ENCODE measurements at regions not wholly inside any gene's neighbourhood (a gene's known extent, or its start where the extent isn't known, plus 50 kb on each side); places are given as distances from the start of the nearest gene placed in this dataset.

- in situ Hi-C loops (cut with HindIII; ENCODE audit: extremely low pct_ligation_motif_present, low pct_unique_long_range_greater_than_20kb): loop anchor here (5.0 to 10.0 kb wide), 3 partner anchors 110 to 977 kb away; partner anchors contain the start of gene ARL4C
These were observed 87.0 kb downstream of the SPP2 start for GRCh38 chr2:234137400-234138014.

More at GRCh38 chr2:234137400-234138014, 87.0 kb downstream of the SPP2 start:
- Histone ChIP-seq H3K4me2 (ENCODE audit: low read depth, low read length) (no peak overlapping the region), H3K27ac (ENCODE audit: extremely low read length, insufficient read depth, low read length) (no peak overlapping the region), H3K9me3 (ENCODE audit: low read length) (no peaks in the 10 kb centered on the region), H3K9ac (ENCODE audit: insufficient read depth, low read depth, low read length) (no peak overlapping the region), H3K79me2 (ENCODE audit: insufficient read depth, low read length) (no peaks in the 10 kb centered on the region), H3K36me3 (replicated peaks in 1 of 2; ENCODE audit: control insufficient read depth in 1 of 2, insufficient read depth in 2 of 2, low read length in 2 of 2) (no peaks in the 10 kb centered on the region), H2AFZ (ENCODE audit: low read length) (no peak overlapping the region), H3K4me3 (replicated peaks in 1 of 3; ENCODE audit: insufficient read depth in 1 of 3, low read depth in 2 of 3, low read length in 3 of 3) (no peak overlapping the region), H3K4me1 (ENCODE audit: insufficient read depth, low read length) (no peaks in the 10 kb centered on the region), H3K27me3 (ENCODE audit: control insufficient read depth in 1 of 2, insufficient read depth in 2 of 2, low read length in 2 of 2) (no peaks in the 10 kb centered on the region; a peak in 1 of 5 replicates), H4K20me1 (ENCODE audit: insufficient read depth, low read length) (no peaks in the 10 kb centered on the region)
- TF ChIP-seq ZFP1 (CRISPR knock-in tag; IDR thresholded peaks at IDR 0.05): no peak
- no peak for TF ChIP-seq ZNF598 (CRISPR knock-in tag; IDR thresholded peaks at IDR 0.05; ENCODE audit: borderline replicate concordance)
- TF ChIP-seq ZNF552 (CRISPR knock-in tag; IDR thresholded peaks at IDR 0.05; ENCODE audit: borderline replicate concordance): no peak
- TF ChIP-seq ZNF615 (CRISPR knock-in tag; IDR thresholded peaks at IDR 0.05; ENCODE audit: borderline replicate concordance): no peak
- TF ChIP-seq SUZ12 (IDR thresholded peaks at IDR 0.05; ENCODE audit: low read depth, low read length): no peak
- TF ChIP-seq ZSCAN29 (CRISPR knock-in tag; conservative IDR thresholded peaks at IDR 0.05): no peak
- TF ChIP-seq SNAPC5 (CRISPR knock-in tag; IDR thresholded peaks at IDR 0.05; ENCODE audit: borderline replicate concordance): no peak
- TF ChIP-seq TBX2 (CRISPR knock-in tag; IDR thresholded peaks at IDR 0.05; ENCODE audit: borderline replicate concordance): no peak
- TF ChIP-seq FOXO1 (CRISPR knock-in tag; IDR thresholded peaks at IDR 0.05): no peak
- no peak for TF ChIP-seq ZNF280D (CRISPR knock-in tag; IDR thresholded peaks at IDR 0.05)
- TF ChIP-seq, protein P1, sequence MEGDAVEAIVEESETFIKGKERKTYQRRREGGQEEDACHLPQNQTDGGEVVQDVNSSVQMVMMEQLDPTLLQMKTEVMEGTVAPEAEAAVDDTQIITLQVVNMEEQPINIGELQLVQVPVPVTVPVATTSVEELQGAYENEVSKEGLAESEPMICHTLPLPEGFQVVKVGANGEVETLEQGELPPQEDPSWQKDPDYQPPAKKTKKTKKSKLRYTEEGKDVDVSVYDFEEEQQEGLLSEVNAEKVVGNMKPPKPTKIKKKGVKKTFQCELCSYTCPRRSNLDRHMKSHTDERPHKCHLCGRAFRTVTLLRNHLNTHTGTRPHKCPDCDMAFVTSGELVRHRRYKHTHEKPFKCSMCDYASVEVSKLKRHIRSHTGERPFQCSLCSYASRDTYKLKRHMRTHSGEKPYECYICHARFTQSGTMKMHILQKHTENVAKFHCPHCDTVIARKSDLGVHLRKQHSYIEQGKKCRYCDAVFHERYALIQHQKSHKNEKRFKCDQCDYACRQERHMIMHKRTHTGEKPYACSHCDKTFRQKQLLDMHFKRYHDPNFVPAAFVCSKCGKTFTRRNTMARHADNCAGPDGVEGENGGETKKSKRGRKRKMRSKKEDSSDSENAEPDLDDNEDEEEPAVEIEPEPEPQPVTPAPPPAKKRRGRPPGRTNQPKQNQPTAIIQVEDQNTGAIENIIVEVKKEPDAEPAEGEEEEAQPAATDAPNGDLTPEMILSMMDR (CRISPR knock-in tag; IDR thresholded peaks at IDR 0.05): no peak
- no peak for TF ChIP-seq ZNF678 (CRISPR knock-in tag; IDR thresholded peaks at IDR 0.05)
- no peak for TF ChIP-seq ZNF570 (CRISPR knock-in tag; IDR thresholded peaks at IDR 0.05; ENCODE audit: borderline replicate concordance)
- TF ChIP-seq ZNF749 (CRISPR knock-in tag; IDR thresholded peaks at IDR 0.05; ENCODE audit: borderline replicate concordance): no peak
- TF ChIP-seq, protein P2, sequence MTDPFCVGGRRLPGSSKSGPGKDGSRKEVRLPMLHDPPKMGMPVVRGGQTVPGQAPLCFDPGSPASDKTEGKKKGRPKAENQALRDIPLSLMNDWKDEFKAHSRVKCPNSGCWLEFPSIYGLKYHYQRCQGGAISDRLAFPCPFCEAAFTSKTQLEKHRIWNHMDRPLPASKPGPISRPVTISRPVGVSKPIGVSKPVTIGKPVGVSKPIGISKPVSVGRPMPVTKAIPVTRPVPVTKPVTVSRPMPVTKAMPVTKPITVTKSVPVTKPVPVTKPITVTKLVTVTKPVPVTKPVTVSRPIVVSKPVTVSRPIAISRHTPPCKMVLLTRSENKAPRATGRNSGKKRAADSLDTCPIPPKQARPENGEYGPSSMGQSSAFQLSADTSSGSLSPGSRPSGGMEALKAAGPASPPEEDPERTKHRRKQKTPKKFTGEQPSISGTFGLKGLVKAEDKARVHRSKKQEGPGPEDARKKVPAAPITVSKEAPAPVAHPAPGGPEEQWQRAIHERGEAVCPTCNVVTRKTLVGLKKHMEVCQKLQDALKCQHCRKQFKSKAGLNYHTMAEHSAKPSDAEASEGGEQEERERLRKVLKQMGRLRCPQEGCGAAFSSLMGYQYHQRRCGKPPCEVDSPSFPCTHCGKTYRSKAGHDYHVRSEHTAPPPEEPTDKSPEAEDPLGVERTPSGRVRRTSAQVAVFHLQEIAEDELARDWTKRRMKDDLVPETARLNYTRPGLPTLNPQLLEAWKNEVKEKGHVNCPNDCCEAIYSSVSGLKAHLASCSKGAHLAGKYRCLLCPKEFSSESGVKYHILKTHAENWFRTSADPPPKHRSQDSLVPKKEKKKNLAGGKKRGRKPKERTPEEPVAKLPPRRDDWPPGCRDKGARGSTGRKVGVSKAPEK (CRISPR knock-in tag; IDR thresholded peaks at IDR 0.05; ENCODE audit: borderline replicate concordance): no peak
- intact Hi-C loops (cut with micrococcal nuclease; ENCODE audit: unreplicated experiment): loop anchor here (5.0 kb wide), 2 partner anchors 410 to 740 kb away; no protein-coding TSS in a partner anchor
- FAIRE-seq: no peak
- ChIA-PET POLR2A (no interaction called here), CTCF (ENCODE audit: low intra/inter-chr PET ratio, low total read pairs) (interaction anchor here (2.5 kb wide), 1 partner anchor 979 kb away, joined by 15 read pairs; no protein-coding TSS in a partner anchor)
- 68% methylated on average over 5 of the region's 6 CpGs for WGBS (ENCODE audit: low lambda C conversion rate)
- no TSS peak for BruUV-seq (replicated peaks)
- no peak for ATAC-seq
- no peak for DNase-seq (ENCODE audit: low spot score)

Measured in HepG2 (cell line).